Neural crest cell (in vitro differentiated cells): ENCODE measurements at regions not wholly inside any gene's neighbourhood (a gene's known extent, or its start where the extent isn't known, plus 50 kb on each side); places are given as distances from the start of the nearest gene placed in this dataset.

Source experiments
- DNase-seq: peaks from one replicate; pipeline ENCODE4 v3.0.0; 2021; ENCODE audit warnings: low read depth, mixed read lengths, low spot score
- H3K27ac Mint-ChIP-seq: one replicate; pipeline ENCODE4 v1.8.0; 2021; ENCODE audit warnings: mild to moderate bottlenecking, mixed read lengths; ENCODE audit not compliant: unreplicated experiment
- H3K27me3 Mint-ChIP-seq: 2 replicates; pipeline ENCODE4 v1.8.0; 2021; ENCODE audit warnings: low read depth, mild to moderate bottlenecking, mixed read lengths
- H3K36me3 Mint-ChIP-seq: 2 replicates; pipeline ENCODE4 v1.8.0; 2021; ENCODE audit warnings: low read depth, mild to moderate bottlenecking, mixed read lengths
- H3K4me1 Mint-ChIP-seq: 2 replicates; pipeline ENCODE4 v1.8.0; 2021; ENCODE audit warnings: mixed read lengths
- H3K4me3 Mint-ChIP-seq: one replicate; pipeline ENCODE4 v1.8.0; 2021; ENCODE audit warnings: mild to moderate bottlenecking, mixed read lengths
- H3K9me3 Mint-ChIP-seq: 2 replicates; pipeline ENCODE4 v1.8.0; 2021; ENCODE audit warnings: mixed read lengths
- TF ChIP-seq, protein P1 (sequence below): fragments of 200-600 bp; sonication (generic); conservative IDR thresholded peaks from 2 replicates; pipeline ENCODE4 v1.5.0; 2021; ENCODE audit warnings: antibody characterized with exemption, mild to moderate bottlenecking

DNA sequence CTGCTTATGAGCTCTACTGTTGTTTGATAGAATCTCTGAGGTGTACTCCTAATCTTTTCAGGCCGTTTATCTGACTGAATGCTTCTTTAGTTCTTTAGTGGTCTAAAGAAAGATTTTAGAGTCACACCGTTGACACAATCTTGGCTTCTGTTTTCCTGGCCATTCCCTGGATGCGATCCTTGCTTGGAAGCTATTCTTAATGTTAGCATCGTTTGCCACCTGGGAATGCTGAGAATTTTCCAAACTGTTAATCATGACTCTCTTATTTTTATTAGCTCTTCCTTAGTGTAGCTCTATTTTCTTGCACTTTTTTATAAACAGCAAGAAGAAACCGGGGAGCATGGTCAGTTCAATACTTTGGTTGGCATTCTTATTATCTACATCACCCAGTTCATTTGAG is 281.0 kb upstream of the PCDH20 start:
- peaks cover 5% of the 10 kb centered on the region for H3K4me1 Mint-ChIP-seq
- no peak for DNase-seq
- TF ChIP-seq, protein P1, sequence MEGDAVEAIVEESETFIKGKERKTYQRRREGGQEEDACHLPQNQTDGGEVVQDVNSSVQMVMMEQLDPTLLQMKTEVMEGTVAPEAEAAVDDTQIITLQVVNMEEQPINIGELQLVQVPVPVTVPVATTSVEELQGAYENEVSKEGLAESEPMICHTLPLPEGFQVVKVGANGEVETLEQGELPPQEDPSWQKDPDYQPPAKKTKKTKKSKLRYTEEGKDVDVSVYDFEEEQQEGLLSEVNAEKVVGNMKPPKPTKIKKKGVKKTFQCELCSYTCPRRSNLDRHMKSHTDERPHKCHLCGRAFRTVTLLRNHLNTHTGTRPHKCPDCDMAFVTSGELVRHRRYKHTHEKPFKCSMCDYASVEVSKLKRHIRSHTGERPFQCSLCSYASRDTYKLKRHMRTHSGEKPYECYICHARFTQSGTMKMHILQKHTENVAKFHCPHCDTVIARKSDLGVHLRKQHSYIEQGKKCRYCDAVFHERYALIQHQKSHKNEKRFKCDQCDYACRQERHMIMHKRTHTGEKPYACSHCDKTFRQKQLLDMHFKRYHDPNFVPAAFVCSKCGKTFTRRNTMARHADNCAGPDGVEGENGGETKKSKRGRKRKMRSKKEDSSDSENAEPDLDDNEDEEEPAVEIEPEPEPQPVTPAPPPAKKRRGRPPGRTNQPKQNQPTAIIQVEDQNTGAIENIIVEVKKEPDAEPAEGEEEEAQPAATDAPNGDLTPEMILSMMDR: no peak
- no peaks in the 10 kb centered on the region for H3K36me3 Mint-ChIP-seq
- H3K27ac Mint-ChIP-seq: no peak overlapping the region
- H3K27me3 Mint-ChIP-seq: no peaks in the 10 kb centered on the region
- no peak overlapping the region for H3K4me3 Mint-ChIP-seq
- H3K9me3 Mint-ChIP-seq: no peaks in the 10 kb centered on the region

DNA sequence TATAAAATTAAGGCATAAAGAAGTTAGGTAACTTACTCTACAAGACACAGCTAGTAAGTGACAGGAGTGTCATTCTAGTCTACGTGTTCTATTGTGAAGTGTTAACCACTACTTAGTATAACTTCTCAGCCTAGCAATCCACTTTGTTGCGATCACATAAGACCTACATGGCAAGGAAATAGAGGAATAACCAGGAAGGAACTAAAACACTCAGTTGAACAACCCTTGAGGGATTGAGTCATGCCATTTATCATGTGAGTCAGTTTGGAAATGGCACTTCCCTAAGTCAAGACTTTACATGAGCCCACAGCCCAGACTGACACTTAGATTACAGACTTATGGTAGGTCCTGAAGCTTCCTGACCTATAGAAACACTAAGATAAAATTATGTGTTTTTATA is 279.5 kb upstream of the PCDH20 start:
- DNase-seq: no peak
- Mint-ChIP-seq H3K9me3 (no peaks in the 10 kb centered on the region), H3K36me3 (no peaks in the 10 kb centered on the region), H3K27me3 (no peaks in the 10 kb centered on the region), H3K4me3 (no peak overlapping the region), H3K4me1 (no peaks in the 10 kb centered on the region), H3K27ac (no peak overlapping the region)
- TF ChIP-seq, protein P1: no peak

DNA sequence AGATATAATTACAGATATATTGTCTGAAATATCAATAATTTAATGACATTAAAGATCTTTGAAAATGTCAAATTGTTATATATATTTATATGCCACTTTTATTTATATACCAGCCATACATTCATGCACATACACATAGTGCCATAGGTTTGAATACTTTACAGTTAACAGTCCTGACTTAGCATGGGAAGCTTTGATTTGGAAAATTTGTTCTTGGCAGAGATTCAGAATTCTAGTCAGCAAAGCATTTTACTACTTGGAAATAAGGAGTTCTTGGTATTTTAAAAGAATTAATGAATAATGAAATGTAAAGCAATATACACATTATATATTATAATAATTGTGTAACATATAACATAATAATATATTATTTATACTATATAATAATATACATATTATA is 277.0 kb upstream of the PCDH20 start:
- Mint-ChIP-seq H3K4me3 (no peak overlapping the region), H3K27me3 (no peaks in the 10 kb centered on the region), H3K4me1 (no peaks in the 10 kb centered on the region), H3K27ac (no peak overlapping the region), H3K9me3 (no peaks in the 10 kb centered on the region), H3K36me3 (no peaks in the 10 kb centered on the region)
- TF ChIP-seq, protein P1: no peak
- DNase-seq: no peak

DNA sequence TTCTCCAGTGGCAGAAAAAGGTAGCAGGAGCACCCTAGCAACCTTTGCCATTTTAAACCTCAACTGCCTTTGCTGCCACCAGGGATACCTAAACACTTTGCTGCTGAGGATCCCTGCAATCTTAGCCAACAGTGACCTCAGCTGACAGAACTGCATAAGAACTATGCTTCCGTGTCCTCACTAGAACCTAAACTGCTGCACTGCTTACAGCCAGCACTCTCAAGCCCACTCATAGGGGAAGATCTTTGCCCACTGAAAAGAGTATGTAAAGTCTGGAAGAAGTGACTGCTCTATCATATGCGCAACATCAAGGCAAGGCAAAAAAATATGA is 270.0 kb upstream of the PCDH20 start:
- H3K27ac Mint-ChIP-seq: no peak overlapping the region
- peaks cover 2% of the 10 kb centered on the region for H3K9me3 Mint-ChIP-seq
- H3K36me3 Mint-ChIP-seq: no peaks in the 10 kb centered on the region
- TF ChIP-seq, protein P1: peak; percentile 62
- no peak overlapping the region for H3K4me3 Mint-ChIP-seq
- no peaks in the 10 kb centered on the region for H3K27me3 Mint-ChIP-seq
- H3K4me1 Mint-ChIP-seq: no peaks in the 10 kb centered on the region
- no peak for DNase-seq

DNA sequence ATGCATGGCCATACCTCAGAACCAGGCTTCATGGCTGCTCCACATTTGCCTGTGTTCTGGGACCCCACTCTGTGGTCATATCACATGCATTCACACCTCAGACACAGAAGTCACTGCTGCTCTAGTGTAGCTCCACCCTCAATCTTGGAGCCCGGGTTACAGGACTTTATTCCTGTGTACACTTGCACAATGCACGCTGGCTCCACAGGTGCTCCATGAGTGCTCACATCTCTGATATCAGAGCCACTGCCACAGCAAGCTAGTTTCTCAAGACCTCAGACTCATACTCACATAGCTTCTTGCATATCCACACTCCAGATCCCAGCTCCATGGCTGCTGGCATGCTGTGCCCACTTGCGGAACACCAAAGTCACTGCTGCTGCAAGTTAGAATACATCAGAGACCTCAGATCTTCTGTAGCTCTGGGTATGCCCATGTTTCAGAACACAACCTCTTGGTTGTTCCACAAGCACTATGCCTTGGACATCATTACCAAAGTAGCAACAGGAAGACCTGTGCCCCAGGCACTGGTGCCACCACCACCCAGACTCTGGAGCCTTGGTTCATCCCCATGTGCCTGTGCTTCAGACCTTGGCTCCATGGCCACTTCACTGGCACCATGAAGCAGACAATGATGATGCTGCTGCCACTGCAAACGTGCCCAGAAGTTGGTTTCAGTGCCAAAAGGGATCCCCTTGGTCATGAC is 269.5 kb upstream of the PCDH20 start:
- no peaks in the 10 kb centered on the region for H3K4me1 Mint-ChIP-seq
- H3K27ac Mint-ChIP-seq: no peak overlapping the region
- DNase-seq: no peak
- no peaks in the 10 kb centered on the region for H3K36me3 Mint-ChIP-seq
- H3K4me3 Mint-ChIP-seq: no peak overlapping the region
- H3K27me3 Mint-ChIP-seq: no peaks in the 10 kb centered on the region
- H3K9me3 Mint-ChIP-seq: peaks cover 2% of the 10 kb centered on the region
- TF ChIP-seq, protein P1: no peak

DNA sequence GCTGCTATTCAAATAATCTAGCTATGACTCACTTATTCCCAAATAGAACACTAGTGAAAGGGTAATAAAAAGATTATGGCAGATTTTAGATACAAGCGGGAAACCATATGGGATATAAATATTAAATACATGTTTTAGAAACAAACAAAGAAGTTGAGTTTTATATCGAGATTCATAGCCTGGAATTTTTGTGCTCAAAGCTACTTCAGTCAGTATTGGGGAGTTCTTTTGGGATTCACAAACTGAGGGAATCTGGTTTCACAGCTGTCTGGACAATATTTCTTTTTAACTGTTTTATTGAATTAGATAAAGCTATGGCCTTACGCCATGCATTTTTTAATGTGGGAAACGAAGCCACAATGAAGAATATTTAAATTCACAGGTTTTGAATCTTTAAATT is 257.1 kb upstream of the PCDH20 start:
- no peaks in the 10 kb centered on the region for H3K4me1 Mint-ChIP-seq
- H3K27ac Mint-ChIP-seq: no peak overlapping the region
- H3K36me3 Mint-ChIP-seq: no peaks in the 10 kb centered on the region
- H3K4me3 Mint-ChIP-seq: no peak overlapping the region
- no peaks in the 10 kb centered on the region for H3K9me3 Mint-ChIP-seq
- H3K27me3 Mint-ChIP-seq: no peaks in the 10 kb centered on the region
- DNase-seq: no peak
- TF ChIP-seq, protein P1: no peak
